Ureter (tissue), 1 donor: ENCODE measurements at regions not wholly inside any gene's neighbourhood (a gene's known extent, or its start where the extent isn't known, plus 50 kb on each side); places are given as distances from the start of the nearest gene placed in this dataset.

ENCODE experiments used
- DNase-seq: peaks from one replicate; pipeline ENCODE4 v3.0.0-alpha.2; 2020; ENCODE audit warnings: low spot score
- donor health status: DM: yes; HTN: yes; CAD: no.

GRCh38 chr13:34039678-34040077, 221.7 kb downstream of the RFC3 start:
- DNase-seq: no peak

GRCh38 chr13:34040863-34041262, 222.9 kb downstream of the RFC3 start:
- DNase-seq: no peak

- DNase-seq: no peak
Measured at GRCh38 chr13:34044041-34044440, 226.1 kb downstream of the RFC3 start.

GRCh38 chr13:34044660-34045080, 226.7 kb downstream of the RFC3 start:
- DNase-seq: no peak

- DNase-seq: no peak
Measured at GRCh38 chr13:34046457-34046856, 228.5 kb downstream of the RFC3 start.

- no peak for DNase-seq
Measured at GRCh38 chr13:34048652-34049051, 230.7 kb downstream of the RFC3 start.

- DNase-seq: no peak
Measured at GRCh38 chr13:34056733-34057258, 238.8 kb downstream of the RFC3 start.

GRCh38 chr13:34064456-34065205, 246.7 kb downstream of the RFC3 start:
- no peak for DNase-seq

- no peak for DNase-seq
Measured at GRCh38 chr13:34065928-34066327, 248.0 kb downstream of the RFC3 start.

- no peak for DNase-seq
Measured at GRCh38 chr13:34066344-34066743, 248.4 kb downstream of the RFC3 start.

- no peak for DNase-seq
Measured at GRCh38 chr13:34070006-34070405, 252.1 kb downstream of the RFC3 start.

- no peak for DNase-seq
Measured at GRCh38 chr13:34070544-34071303, 252.8 kb downstream of the RFC3 start.

GRCh38 chr13:34076319-34076718, 258.4 kb downstream of the RFC3 start:
- no peak for DNase-seq

- DNase-seq: no peak
Measured at GRCh38 chr13:34076943-34077703, 259.2 kb downstream of the RFC3 start.

- DNase-seq: no peak
Measured at GRCh38 chr13:34078334-34078999, 260.5 kb downstream of the RFC3 start.

GRCh38 chr13:34085204-34085603, 267.3 kb downstream of the RFC3 start:
- DNase-seq: no peak

GRCh38 chr13:34086281-34086680, 268.3 kb downstream of the RFC3 start:
- DNase-seq: no peak

- no peak for DNase-seq
Measured at GRCh38 chr13:34087791-34088190, 269.8 kb downstream of the RFC3 start.

- DNase-seq: no peak
Measured at GRCh38 chr13:34103854-34104253, 285.9 kb downstream of the RFC3 start.

- DNase-seq: no peak
Measured at GRCh38 chr13:34104853-34105252, 286.9 kb downstream of the RFC3 start.

- DNase-seq: no peak
Measured at GRCh38 chr13:34107806-34108205, 289.9 kb downstream of the RFC3 start.

- DNase-seq: no peak
Measured at GRCh38 chr13:34108410-34108809, 290.5 kb downstream of the RFC3 start.
